IMR-90 (cell line): ENCODE measurements at regions not wholly inside any gene's neighbourhood (a gene's known extent, or its start where the extent isn't known, plus 50 kb on each side); places are given as distances from the start of the nearest gene placed in this dataset.

Experiments used
- BHLHE40 ChIP-seq: fragments of 150-350 bp; IDR thresholded peaks from 2 replicates; pipeline ENCODE4 v1.6.1; 2016; ENCODE audit warnings: mild to moderate bottlenecking, low read depth, low read length
- CEBPB ChIP-seq: IDR thresholded peaks from 2 replicates; pipeline ENCODE4 v1.6.1; 2012; ENCODE audit warnings: low read depth, low read length, improper control_type of control experiment
- CTCF ChIP-seq: conservative IDR thresholded peaks from 2 replicates; pipeline ENCODE4 v1.5.1; 2012; ENCODE audit warnings: mild to moderate bottlenecking, low read depth, low read length, improper control_type of control experiment
- FOS ChIP-seq: fragments of 150-350 bp; IDR thresholded peaks from 2 replicates; pipeline ENCODE4 v1.6.1; 2016; ENCODE audit warnings: low read depth, low read length
- MAZ ChIP-seq: IDR thresholded peaks from 2 replicates; pipeline ENCODE4 v1.6.1; 2012; ENCODE audit warnings: low read depth, mild to moderate bottlenecking, low read length, improper control_type of control experiment, moderate library complexity, borderline replicate concordance
- NFE2L2 ChIP-seq: fragments of 150-350 bp; IDR thresholded peaks from 2 replicates; pipeline ENCODE4 v1.6.1; 2016; ENCODE audit warnings: low read depth, mild to moderate bottlenecking, low read length
- POLR2A ChIP-seq: IDR thresholded peaks from 2 replicates; pipeline ENCODE4 v1.6.1; 2012; ENCODE audit warnings: mild to moderate bottlenecking, low read depth, low read length
- RAD21 ChIP-seq: IDR thresholded peaks from 2 replicates; pipeline ENCODE4 v1.6.1; 2012; ENCODE audit warnings: low read length, improper control_type of control experiment
- RCOR1 ChIP-seq: IDR thresholded peaks from 2 replicates; pipeline ENCODE4 v1.6.1; 2012; ENCODE audit warnings: mild to moderate bottlenecking, low read length, improper control_type of control experiment; ENCODE audit not compliant: insufficient replicate concordance
- TF ChIP-seq, protein P1 (sequence below): fragments of 150-350 bp; IDR thresholded peaks from 2 replicates; pipeline ENCODE4 v1.6.1; 2017; ENCODE audit warnings: mild to moderate bottlenecking, antibody characterized with exemption, low read length, low read depth

DNA sequence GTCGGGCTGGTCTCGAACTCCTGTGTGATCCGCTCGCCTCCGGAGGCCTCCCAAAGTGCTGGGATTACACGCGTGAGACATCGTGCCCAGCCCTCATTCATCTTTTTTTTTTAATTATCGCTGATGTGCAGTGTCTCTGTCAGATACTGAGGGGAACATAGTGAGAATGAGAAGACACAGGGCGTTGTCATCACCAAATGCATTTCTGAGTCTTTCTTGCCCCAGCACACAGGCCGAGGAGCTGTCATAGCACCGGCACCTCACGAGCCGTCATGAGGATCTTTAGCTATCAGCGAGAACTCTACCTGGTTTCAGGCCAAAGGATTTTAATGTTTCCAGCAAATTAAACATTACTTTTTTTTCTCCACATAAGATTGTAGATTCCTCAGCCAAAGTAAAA is 548.0 kb upstream of the SOX11 start:
- TF ChIP-seq CTCF (no peak), RCOR1 (no peak), FOS (no peak), POLR2A (no peak), NFE2L2 (no peak), RAD21 (no peak), BHLHE40 (no peak), MAZ (no peak), CEBPB (no peak)
- TF ChIP-seq, protein P1, sequence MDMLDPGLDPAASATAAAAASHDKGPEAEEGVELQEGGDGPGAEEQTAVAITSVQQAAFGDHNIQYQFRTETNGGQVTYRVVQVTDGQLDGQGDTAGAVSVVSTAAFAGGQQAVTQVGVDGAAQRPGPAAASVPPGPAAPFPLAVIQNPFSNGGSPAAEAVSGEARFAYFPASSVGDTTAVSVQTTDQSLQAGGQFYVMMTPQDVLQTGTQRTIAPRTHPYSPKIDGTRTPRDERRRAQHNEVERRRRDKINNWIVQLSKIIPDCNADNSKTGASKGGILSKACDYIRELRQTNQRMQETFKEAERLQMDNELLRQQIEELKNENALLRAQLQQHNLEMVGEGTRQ, result no peak
